GF-D8 (cell line): ENCODE measurements at regions not wholly inside any gene's neighbourhood (a gene's known extent, or its start where the extent isn't known, plus 50 kb on each side); places are given as distances from the start of the nearest gene placed in this dataset.
"Not testable (repeated sequence)": the region's sequence is repeated elsewhere in the genome, so short reads cannot be mapped to it uniquely, and the experiment has no call there.

Source experiments
- DNase-seq: peaks from one replicate; lab custom pipeline; 2025; lab: John Stamatoyannopoulos, UW

- no peak for DNase-seq
These were observed 1043.3 kb upstream of the CDH6 start for GRCh38 chr5:30150231-30150630.

- no peak for DNase-seq
These were observed 1044.0 kb upstream of the CDH6 start for GRCh38 chr5:30149526-30149925.

GRCh38 chr5:30147976-30148375 is 1045.5 kb upstream of the CDH6 start:
- DNase-seq: no peak

GRCh38 chr5:30144059-30144458 is 1049.4 kb upstream of the CDH6 start:
- DNase-seq: not testable (repeated sequence)

- no peak for DNase-seq
These were observed 1051.1 kb upstream of the CDH6 start for GRCh38 chr5:30142432-30142831.

- DNase-seq: no peak
These were observed 1072.4 kb upstream of the CDH6 start for GRCh38 chr5:30121043-30121442.

GRCh38 chr5:30117135-30117534 is 1076.4 kb upstream of the CDH6 start:
- DNase-seq: no peak

GRCh38 chr5:30113542-30113941 is 1079.9 kb upstream of the CDH6 start:
- no peak for DNase-seq

GRCh38 chr5:30112867-30113266 is 1080.6 kb upstream of the CDH6 start:
- DNase-seq: no peak

- no peak for DNase-seq
These were observed 1085.4 kb upstream of the CDH6 start for GRCh38 chr5:30108051-30108450.

- no peak for DNase-seq
These were observed 1086.9 kb upstream of the CDH6 start for GRCh38 chr5:30106596-30106995.

- no peak for DNase-seq
These were observed 1088.5 kb upstream of the CDH6 start for GRCh38 chr5:30104872-30105596.

- DNase-seq: no peak
These were observed 1089.9 kb upstream of the CDH6 start for GRCh38 chr5:30103452-30104202.

GRCh38 chr5:30103052-30103451 is 1090.4 kb upstream of the CDH6 start:
- no peak for DNase-seq

- no peak for DNase-seq
These were observed 1091.3 kb upstream of the CDH6 start for GRCh38 chr5:30102185-30102584.

GRCh38 chr5:30100929-30101328 is 1092.6 kb upstream of the CDH6 start:
- no peak for DNase-seq

GRCh38 chr5:30100148-30100713 is 1093.3 kb upstream of the CDH6 start:
- no peak for DNase-seq

- no peak for DNase-seq
These were observed 1093.9 kb upstream of the CDH6 start for GRCh38 chr5:30099634-30100033.

GRCh38 chr5:30098940-30099339 is 1094.5 kb upstream of the CDH6 start:
- DNase-seq: no peak

- no peak for DNase-seq
These were observed 1100.9 kb upstream of the CDH6 start for GRCh38 chr5:30092548-30092947.

- DNase-seq: no peak
These were observed 1123.8 kb upstream of the CDH6 start for GRCh38 chr5:30069441-30070263.

- DNase-seq: no peak
These were observed 1130.0 kb upstream of the CDH6 start for GRCh38 chr5:30063503-30063902.
